Muscle layer of colon (tissue), 2 donors: ENCODE measurements at regions not wholly inside any gene's neighbourhood (a gene's known extent, or its start where the extent isn't known, plus 50 kb on each side); places are given as distances from the start of the nearest gene placed in this dataset.

ENCODE experiments used
- H3K27ac ChIP-seq: one replicate; pipeline ENCODE4 v1.7.0; 2013; ENCODE audit warnings: low read depth, mild to moderate bottlenecking, low read length, moderate library complexity
- H3K27me3 ChIP-seq, 2 donors: one replicate each; pipeline ENCODE4 v1.7.0; 2013; ENCODE audit warnings: low read length in 2 of 2, mild to moderate bottlenecking in 2 of 2; ENCODE audit not compliant: insufficient read depth in 2 of 2, control insufficient read depth in 1 of 2
- H3K36me3 ChIP-seq: one replicate; pipeline ENCODE4 v1.7.0; 2013; ENCODE audit warnings: mild to moderate bottlenecking, low read length; ENCODE audit not compliant: insufficient read depth
- H3K4me1 ChIP-seq: one replicate; pipeline ENCODE4 v1.7.0; 2013; ENCODE audit warnings: mild to moderate bottlenecking, low read length; ENCODE audit not compliant: insufficient read depth
- H3K4me3 ChIP-seq, 2 donors: one replicate each; pipeline ENCODE4 v1.7.0; 2013; ENCODE audit warnings: low read length in 2 of 2, low read depth in 1 of 2, mild to moderate bottlenecking in 1 of 2, moderate library complexity in 1 of 2
- H3K9ac ChIP-seq: one replicate; pipeline ENCODE4 v1.7.0; 2013; ENCODE audit warnings: low read length
- H3K9me3 ChIP-seq: one replicate; pipeline ENCODE4 v1.7.0; 2013; ENCODE audit warnings: mild to moderate bottlenecking, low read length
- donor health status: abdominal sarcoma.
- donor health status: Adenocarcinoma of cecum.

DNA sequence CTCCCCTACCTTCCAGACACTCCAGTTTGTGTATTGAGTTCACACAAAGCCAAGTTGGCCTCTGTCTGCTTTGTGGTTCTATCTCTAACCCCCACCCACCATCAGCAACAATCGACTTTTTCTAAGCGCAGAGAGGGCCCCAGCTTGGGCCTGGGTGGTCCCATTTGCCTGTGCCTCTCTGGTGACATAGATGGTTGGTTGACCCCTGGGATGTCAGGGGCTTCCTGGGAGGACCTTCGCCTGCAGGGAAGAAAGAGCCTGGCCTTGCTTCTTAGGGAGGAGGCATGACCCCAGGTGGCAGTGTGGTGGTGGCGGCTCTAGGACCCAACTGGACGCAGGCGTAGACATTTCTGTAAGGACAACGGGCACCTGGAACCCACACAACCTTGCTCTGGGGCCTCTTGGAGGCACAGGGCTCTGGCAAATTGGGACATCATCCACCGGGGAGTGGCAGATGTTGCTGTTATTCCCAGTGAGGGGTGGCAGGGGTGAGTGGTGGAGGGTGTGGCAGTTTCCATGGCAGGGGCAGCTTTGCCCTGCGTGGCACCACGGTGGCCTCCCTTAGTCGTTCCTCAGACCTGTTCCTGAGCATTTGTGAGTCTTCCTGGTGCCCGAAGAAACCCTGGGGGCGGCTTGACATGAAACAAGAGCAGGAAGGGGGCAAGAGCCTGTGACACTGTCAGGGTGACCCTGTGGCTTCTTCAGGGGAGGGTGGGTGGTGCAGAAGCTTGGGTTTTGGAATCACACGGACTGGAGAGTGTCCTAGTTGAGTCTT is 171.0 kb upstream of the IER5L start:
- Histone ChIP-seq H3K27me3 (no peaks in the 10 kb centered on the region), H3K9ac (no peak overlapping the region), H3K27ac (no peak overlapping the region), H3K4me1 (peaks cover 18% of the 10 kb centered on the region), H3K4me3 (no peak overlapping the region), H3K9me3 (no peaks in the 10 kb centered on the region), H3K36me3 (no peaks in the 10 kb centered on the region)

DNA sequence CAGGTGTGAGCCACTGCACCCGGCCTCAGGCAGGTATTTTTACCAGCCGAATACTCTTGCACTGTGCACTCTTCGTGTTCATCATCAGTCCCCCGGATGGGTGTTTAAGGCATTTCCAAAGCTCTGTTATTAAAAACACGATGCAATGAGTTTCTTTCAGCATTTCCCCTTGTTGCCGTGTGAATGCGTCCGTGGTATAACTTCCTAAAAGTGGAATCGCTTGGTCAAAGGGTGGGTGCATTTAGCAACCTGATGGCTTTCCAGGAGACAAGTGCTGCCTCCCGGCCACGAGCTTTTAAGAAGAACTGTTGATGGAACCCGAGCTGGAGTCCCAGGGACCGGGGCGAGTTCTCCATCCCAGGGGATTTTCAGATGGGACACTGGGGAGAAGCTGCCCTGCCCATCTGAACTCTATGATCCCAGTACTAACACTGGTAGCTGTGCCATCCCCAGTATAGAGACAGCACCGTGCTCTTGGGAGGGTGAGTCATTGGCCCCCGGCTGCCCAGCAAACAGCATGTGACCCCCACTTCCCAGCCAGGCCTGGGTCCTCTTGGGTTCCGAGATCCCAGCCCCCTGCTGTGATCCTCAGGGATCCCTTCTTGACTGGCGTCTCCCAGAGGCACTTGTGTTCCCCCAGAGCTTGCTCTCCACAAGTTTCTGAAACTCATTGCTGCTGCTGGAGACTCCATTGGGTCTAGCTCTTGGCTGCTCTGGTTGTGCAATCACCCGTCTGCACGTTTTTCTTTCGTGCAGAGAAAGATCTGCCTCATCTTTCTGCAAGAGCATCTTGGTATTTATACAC is 169.5 kb upstream of the IER5L start:
- H3K4me1 ChIP-seq, result peaks cover 6% of the 10 kb centered on the region
- no peak overlapping the region for H3K27ac ChIP-seq
- H3K36me3 ChIP-seq, result no peaks in the 10 kb centered on the region
- no peak overlapping the region for H3K9ac ChIP-seq
- no peaks in the 10 kb centered on the region for H3K9me3 ChIP-seq
- H3K27me3 ChIP-seq, result no peaks in the 10 kb centered on the region
- no peak overlapping the region for H3K4me3 ChIP-seq

DNA sequence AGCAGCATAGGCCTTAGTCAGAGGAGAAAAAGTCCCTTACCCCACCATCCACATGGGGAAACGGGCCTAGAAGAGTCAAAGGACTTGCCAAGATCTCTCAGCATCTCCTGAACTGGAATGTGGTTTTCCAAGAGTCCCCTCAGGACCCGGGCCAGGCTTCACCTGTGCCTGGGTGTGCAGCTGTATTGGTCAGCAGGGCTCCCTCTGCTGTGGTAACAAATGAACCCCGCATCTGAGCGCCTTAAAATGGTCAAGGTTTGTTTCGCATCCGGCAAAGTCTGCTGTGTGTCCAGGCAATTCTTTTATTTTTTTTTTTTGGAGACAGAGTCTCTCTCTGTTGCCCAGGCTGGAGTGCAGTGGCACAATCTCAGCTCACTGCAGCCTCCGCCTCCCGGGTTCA is 168.0 kb upstream of the IER5L start:
- no peak overlapping the region for H3K9ac ChIP-seq
- no peaks in the 10 kb centered on the region for H3K9me3 ChIP-seq
- no peak overlapping the region for H3K4me3 ChIP-seq
- H3K4me1 ChIP-seq, result peaks cover 4% of the 10 kb centered on the region
- H3K27ac ChIP-seq, result no peak overlapping the region
- no peaks in the 10 kb centered on the region for H3K27me3 ChIP-seq
- H3K36me3 ChIP-seq, result no peaks in the 10 kb centered on the region

DNA sequence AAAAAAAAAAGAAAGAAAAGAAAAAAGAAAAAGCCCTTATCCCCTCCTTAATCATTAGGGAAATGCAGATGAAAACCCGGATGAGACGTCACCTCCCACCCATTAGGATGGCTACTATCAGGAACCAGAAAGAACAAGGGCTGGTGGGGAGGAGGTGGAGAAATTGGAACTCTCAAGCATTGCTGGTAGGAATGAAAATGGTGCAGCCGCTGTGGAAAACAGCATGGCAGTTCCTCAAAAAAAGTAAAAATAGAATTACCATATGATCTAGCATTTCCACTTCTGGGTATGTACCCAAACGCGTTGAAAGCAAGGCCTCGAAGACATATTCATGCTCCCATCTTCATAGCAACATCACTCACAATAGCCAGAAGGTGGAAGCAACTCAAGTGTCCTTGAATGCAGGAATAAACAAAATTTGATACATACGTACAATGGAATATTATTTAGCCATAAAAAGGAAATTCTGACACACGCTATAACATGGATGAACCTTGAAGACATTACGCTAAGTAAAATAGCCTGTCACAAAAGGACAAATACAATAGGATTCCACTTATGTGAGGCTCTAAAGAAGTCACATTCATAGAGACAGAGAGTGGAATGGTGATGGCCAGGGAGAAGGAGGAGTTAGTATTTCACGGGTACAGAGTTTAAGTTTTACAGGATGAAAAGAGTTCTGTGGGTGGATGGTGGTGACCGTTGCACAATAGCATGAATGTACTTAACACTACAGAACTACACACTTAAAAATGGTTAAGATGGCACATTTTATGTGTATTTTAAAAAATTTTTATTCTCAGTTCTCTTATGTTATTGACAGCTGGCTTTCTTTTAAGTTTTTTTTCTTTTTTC is 166.8 kb upstream of the IER5L start:
- Histone ChIP-seq H3K9me3 (no peaks in the 10 kb centered on the region), H3K9ac (no peak overlapping the region), H3K4me3 (no peak overlapping the region), H3K4me1 (peaks cover 4% of the 10 kb centered on the region), H3K27me3 (no peaks in the 10 kb centered on the region), H3K36me3 (no peaks in the 10 kb centered on the region), H3K27ac (no peak overlapping the region)

DNA sequence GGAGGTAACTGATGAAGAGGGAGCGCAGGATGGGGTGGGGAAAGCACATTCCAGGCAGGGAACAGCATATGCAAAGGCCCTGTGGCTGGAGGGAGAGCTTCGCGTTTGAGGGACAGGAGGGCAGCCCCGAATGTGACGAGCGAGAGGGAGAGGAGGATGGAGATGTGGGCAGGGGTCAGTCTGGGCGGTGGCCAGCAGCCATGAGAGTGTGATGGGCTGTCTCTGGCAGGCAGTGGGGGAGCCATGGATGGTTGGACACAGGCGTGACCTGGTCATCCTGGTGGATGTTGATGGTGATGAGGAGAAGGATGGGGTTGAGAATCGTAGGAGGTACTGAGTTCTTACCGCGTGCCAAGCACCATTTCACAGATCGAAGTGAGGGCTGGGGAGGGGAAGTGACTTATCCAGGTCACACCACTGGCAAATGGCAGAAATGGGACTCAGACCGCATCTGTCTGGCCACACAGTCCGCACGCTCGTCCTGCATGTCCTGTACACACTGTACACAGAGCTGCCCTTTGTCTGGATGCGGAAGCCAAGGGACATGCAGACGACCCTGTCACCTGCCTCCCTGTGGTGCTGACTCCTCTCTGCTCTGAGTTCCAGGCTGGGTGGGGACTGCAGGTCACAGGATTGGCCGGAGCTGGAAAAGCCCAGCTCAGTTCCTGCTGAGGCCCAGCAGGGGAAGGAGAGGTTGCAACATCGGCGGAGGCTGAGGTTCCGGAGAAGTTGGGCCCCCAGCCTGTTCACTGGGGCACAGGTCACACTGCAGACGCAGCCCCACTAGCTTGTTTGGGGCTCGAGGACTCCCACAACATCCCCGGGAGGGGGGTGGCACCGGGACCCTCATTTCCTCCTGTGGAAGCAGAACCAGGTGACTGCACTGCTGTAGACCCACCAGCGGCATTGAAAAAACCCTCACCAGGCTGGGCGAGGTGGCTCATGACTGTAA is 165.6 kb upstream of the IER5L start:
- Histone ChIP-seq H3K9ac (no peak overlapping the region), H3K27me3 (no peaks in the 10 kb centered on the region), H3K36me3 (no peaks in the 10 kb centered on the region), H3K4me1 (peaks cover 4% of the 10 kb centered on the region), H3K4me3 (no peak overlapping the region), H3K27ac (no peak overlapping the region), H3K9me3 (no peaks in the 10 kb centered on the region)

DNA sequence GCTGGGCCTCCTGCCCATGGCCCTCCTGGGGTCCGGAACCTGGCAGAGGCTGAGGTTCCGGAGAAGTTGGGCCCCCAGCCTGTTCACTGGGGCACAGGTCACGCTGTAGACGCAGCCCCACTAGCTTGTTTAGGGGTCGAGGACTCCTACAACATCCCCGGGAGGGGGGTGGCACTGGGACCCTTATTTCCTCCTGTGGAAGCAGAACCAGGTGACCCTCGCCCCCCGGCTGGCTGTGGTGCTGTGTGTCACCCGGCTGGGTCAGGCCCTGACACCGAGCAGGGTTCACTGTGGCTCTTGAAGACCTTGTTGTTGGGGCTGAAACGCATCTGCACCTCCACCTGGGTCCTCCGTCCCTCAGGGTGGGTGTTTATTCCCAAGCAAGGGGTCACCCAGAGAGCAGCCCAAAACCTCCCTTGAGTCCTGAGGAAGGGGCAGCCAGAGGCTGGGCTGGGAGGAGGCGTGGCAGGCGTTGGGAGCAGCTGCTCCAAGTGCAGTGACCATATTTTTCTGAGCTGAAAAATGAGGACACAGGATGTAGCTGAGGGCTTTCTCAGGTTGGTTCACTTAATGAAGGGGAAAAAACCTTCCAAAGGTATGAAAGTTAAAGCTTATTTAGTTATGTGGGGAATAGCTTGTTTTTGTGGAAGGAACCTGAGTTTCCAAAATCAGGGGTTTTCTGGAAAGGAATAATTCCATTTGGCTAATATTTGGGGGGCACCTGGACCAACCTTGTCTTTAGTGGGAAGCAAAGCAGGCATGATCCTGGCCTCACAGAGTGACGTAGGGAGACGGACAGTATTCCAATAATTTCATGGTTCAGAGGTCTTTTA is 164.7 kb upstream of the IER5L start:
- Histone ChIP-seq H3K9me3 (no peaks in the 10 kb centered on the region), H3K27me3 (no peaks in the 10 kb centered on the region), H3K4me1 (peaks cover 4% of the 10 kb centered on the region), H3K27ac (no peak overlapping the region), H3K36me3 (no peaks in the 10 kb centered on the region), H3K4me3 (no peak overlapping the region), H3K9ac (no peak overlapping the region)

DNA sequence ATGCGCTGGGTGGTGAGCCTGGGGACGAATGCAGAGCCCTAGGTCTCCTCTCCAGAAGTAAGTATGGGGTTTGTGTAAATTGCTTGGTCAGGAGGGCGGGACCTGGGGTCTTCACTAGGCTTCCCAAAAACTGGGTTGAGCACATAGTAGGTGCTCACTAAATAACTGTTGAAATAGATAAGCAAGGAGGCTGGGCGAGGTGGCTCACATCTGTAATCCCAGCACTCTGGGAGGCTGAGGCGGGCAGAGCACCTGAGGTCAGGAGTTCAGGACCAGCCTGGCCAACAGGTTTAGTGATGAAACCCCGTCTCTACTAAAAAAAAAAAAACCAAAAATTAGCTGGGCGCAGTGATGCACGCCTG is 163.9 kb upstream of the IER5L start:
- Histone ChIP-seq H3K4me3 (no peak overlapping the region), H3K4me1 (peaks cover 4% of the 10 kb centered on the region), H3K36me3 (no peaks in the 10 kb centered on the region), H3K9me3 (no peaks in the 10 kb centered on the region), H3K27ac (no peak overlapping the region), H3K9ac (no peak overlapping the region), H3K27me3 (no peaks in the 10 kb centered on the region)

DNA sequence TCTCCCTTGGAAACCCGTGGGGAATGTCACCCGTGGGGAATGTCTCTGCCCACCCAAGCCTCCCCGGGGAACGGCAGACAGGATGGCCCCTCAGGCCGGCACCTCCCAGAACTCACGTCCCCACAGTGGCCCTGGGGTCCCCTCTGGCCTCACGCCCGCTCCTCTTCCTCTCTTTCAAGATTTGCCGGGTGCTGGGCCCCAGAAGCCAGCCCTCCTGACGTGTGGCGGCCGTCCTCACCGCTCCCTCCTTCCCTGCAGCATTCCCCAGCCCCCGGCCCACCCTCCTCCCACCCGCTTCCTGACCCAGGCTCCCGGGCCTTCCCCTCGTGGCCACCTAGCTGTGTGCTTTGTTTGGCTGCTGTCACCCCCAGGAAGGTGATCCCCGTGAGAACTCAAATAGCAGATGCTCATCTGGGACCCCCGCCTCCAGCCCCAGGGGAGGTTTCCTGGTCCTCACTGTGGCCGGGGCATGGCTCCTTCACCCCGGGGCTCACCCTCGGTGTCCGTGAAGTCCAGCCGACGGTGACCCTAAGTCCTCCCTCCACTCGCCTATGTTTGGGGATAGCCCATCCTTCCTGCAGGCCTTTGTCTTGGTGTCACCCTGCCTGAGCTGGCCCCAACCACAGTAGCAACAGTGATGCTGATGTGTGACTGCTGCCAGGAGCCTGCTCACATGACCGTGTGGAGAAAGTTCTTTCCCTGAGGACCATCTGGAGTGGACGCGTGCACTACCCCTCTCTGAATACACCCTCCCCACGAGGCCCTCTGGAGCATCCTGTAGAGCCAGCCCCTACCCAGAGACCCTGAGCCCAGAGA is 163.3 kb upstream of the IER5L start:
- Histone ChIP-seq H3K27me3 (no peaks in the 10 kb centered on the region), H3K27ac (no peak overlapping the region), H3K36me3 (no peaks in the 10 kb centered on the region), H3K4me3 (no peak overlapping the region), H3K9ac (no peak overlapping the region), H3K9me3 (no peaks in the 10 kb centered on the region), H3K4me1 (peaks cover 7% of the 10 kb centered on the region)

DNA sequence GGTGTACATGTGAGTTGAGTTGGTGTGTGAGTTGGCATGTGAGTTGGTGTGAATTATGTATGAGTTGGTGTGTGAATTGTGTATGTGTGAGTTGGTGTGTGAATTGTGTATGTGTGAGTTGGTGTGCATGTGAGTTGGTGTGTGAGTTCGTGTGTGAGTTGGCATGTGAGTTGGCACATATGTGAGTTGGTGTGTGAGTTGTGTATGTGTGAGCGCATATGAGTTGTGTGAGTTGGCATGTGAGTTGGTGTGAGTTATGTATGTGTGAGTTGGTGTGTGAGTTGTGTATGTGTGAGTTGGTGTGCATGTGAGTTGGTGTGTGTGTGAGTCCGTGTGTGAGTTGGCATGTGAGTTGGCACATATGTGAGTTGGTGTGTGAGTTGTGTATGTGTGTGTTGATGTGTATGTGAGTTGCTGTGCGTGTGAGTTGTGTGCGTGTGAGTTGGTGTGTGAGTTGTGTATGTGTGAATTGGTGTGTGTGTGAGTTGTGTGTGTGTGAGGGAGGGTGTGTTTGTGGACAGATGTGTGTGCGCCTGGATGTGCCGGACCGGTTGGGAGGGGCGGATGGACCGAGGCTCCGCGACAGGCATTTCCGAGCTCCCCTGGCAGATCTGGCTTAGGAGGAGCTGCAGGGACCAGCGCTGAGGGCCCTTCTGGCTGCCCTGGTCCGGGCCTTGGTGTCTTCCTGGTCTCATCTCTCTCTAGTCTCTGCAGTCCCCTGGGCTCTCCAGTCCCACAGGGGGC is 162.5 kb upstream of the IER5L start:
- H3K9me3 ChIP-seq, result no peaks in the 10 kb centered on the region
- H3K4me1 ChIP-seq, result peaks cover 14% of the 10 kb centered on the region
- H3K27ac ChIP-seq, result no peak overlapping the region
- H3K27me3 ChIP-seq, result no peaks in the 10 kb centered on the region
- H3K36me3 ChIP-seq, result no peaks in the 10 kb centered on the region
- H3K4me3 ChIP-seq, result no peak overlapping the region
- H3K9ac ChIP-seq, result no peak overlapping the region
